Fibroblast of the aortic adventitia (primary cell): ENCODE measurements at regions not wholly inside any gene's neighbourhood (a gene's known extent, or its start where the extent isn't known, plus 50 kb on each side); places are given as distances from the start of the nearest gene placed in this dataset.

ENCODE experiments used
- DNase-seq: peaks from one replicate; pipeline ENCODE4 v3.0.0-alpha.2; 2010; ENCODE audit warnings: low read depth
- H3K4me3 ChIP-seq: 2 replicates; pipeline ENCODE4 v1.5.1; 2011; ENCODE audit warnings: low read depth, mild to moderate bottlenecking, control low read depth, low read length, moderate library complexity
- CTCF ChIP-seq: IDR thresholded peaks from 2 replicates; pipeline ENCODE4 v1.5.1; 2011; ENCODE audit warnings: mild to moderate bottlenecking, low read length, control low read depth, inconsistent platforms; ENCODE audit not compliant: insufficient read depth

GRCh38 chr15:62344806-62345539 is 179.9 kb upstream of the C2CD4B start:
- peak; percentile 35 for DNase-seq
- H3K4me3 ChIP-seq, result no peak overlapping the region
- TF ChIP-seq CTCF, result peak; percentile 52

DNA sequence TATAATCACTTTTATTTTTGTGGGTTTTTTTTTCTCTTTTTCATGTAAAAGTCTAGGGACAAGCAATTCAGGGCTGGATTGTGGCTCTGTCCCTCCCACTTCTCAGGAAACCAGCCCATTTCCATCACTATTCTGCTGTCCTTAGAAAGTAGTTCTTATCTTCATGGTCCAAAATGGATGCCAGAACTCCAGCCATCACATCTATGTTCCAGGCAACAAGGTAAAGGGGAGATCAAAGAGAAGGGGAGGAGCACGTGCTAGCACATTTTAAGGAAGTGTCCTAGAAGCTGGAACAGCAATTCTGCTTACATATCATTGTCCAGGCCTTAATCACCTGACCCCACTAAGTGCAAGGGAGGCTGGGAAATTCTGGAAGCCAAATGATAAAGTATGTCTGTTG is 181.1 kb upstream of the C2CD4B start:
- no peak overlapping the region for H3K4me3 ChIP-seq
- DNase-seq, result no peak
- TF ChIP-seq CTCF, result no peak

DNA sequence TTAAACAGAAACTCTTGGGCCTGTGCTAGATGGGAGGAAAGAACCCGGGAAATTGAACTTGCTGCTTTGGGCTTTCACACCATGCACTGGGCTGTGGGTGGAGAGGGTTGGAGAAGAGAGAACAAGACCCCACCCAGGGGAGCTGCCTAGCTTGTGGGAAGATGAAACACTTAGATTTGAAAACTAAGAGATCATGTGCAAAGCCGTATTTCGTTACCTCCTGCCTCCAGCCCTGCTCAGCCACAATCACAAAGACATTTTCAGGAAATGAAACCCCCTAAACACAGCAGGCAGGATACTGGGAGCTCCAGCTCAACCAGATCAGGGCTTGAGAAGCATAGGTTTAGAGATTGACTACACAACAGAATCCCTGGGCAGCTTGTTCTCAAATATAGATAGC is 183.0 kb upstream of the C2CD4B start:
- H3K4me3 ChIP-seq, result no peak overlapping the region
- TF ChIP-seq CTCF, result no peak
- no peak for DNase-seq

DNA sequence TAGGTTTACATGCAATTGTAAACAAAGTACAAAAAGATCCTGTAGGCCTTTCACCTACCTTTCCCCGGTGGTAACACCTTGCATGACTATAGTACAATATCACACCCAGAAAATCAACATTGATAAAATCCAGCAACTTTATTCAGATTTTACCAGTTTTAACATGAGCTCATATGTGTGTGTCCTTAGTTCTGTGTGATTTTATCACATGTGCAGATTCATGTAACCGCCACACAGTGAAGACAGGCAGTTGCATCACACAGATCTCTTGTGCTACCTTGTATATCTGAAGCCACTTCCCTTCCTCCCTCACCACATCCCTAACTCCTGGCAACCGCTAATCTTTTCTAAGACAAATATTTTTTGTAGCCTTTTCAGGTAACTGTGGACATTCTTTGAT is 183.5 kb upstream of the C2CD4B start:
- no peak overlapping the region for H3K4me3 ChIP-seq
- DNase-seq, result no peak
- no peak for TF ChIP-seq CTCF

GRCh38 chr15:62352817-62353216 is 187.7 kb upstream of the C2CD4B start:
- no peak for TF ChIP-seq CTCF
- no peak overlapping the region for H3K4me3 ChIP-seq
- DNase-seq, result no peak

DNA sequence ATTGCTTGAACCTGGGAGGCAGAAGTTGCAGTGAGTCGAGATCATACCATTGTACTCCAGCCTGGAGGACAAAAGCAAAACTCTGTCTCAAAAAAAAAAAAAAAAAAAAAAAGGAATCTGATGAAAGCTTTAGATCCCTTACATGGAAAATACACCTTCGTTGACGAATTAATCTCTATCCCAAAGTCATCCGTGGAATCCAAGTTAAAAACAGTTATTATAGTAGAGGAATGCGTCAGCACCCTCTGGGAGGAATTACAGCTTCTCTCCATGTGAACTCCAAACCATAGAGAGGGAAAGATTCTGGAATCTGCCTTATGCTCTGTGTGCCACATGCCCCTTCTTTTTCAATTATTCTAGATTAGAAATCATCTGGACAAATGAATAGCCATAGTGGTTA is 192.3 kb upstream of the C2CD4B start:
- H3K4me3 ChIP-seq, result no peak overlapping the region
- no peak for DNase-seq
- TF ChIP-seq CTCF, result no peak

DNA sequence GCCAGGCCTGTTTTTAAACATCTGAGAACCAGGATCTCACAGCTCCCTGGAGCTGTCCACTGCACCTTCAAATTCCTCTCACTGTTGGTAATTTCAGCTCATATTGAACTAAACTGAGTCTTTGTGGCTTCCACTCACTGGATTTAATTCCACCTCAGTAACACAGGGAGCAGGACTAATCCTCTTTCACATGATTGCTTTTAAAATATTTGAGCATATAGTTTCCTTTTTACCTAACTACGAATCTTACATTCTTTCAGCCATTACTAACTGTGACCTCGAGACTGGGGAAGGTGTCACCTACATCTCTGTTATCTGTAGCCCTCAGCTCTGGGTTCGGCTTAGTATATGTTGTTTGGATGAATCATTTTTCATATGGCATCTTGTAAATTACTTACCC is 194.3 kb upstream of the C2CD4B start:
- no peak for DNase-seq
- no peak overlapping the region for H3K4me3 ChIP-seq
- no peak for TF ChIP-seq CTCF
